GM18909 (cell line): ENCODE measurements at regions not wholly inside any gene's neighbourhood (a gene's known extent, or its start where the extent isn't known, plus 50 kb on each side); places are given as distances from the start of the nearest gene placed in this dataset.
"Not testable (repeated sequence)": the region's sequence is repeated elsewhere in the genome, so short reads cannot be mapped to it uniquely, and the experiment has no call there.

Experiments used
- ATAC-seq: cut with Tn5 transposase; IDR thresholded peaks from one replicate; pipeline ENCODE4 v1.9.1; 2021; ENCODE audit warnings: mild to moderate bottlenecking; ENCODE audit not compliant: unreplicated experiment, poor library complexity

DNA sequence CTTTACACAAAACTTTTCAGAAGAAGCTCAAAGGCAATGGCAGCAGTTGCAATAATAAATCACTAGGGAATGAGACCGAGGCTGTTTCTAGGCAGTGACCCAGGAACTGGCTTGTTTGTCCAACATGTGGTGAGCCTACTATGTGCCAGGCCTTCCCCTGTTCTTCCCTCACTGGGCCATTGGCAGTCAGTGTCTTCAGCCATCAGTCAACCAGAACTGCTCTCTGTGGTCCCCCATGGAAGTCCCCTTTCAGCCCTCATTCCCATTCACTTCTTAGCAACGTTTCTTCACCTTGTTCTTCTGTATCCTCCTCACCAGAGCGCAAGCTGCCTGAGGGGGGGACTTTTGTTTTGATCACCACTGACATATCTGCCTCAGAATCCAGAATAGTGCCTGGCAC is 274.1 kb downstream of the RRAGC start:
- no peak for ATAC-seq

DNA sequence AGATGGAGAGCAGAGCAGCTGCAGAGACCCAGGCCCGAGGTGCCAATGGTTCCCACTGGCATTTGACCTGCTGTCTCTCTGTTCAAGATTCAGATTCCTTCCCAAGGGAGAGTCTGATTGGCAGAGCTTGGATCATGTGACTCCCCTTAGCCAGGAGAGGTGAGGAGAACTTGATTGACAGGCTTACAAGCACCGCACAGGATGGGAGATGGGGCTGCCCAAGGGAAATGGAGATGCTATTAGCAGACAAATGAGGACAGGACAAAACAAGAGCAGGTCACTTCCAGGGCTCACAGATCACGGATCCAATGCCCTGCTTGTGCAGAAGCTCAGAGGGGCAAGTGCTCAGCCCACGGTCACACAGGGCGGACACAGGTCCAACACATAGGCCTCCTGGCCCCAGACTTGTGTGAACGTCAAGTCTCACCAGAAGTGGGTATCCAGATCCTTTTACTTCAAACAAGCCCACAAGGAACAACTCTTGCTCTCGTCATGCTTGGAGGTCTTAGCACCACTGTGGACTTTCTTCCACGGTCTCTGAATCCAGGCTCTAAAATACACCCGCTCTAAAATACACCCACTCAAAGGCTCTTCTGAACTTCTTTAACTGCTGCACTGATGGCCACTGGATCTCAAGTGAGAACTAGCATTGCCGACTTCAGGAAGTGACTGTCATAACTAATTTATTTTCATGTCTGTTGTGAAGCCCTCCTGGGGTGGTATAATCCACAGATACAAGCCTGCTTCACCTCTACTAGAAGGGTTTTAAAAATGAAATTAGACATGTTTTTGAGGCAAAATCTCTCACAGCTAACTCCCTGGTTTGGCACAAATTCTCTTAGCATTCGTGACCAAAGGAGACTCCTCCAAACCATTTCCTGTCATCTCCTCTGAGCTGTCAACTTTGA is 274.9 kb downstream of the RRAGC start:
- no peak for ATAC-seq

DNA sequence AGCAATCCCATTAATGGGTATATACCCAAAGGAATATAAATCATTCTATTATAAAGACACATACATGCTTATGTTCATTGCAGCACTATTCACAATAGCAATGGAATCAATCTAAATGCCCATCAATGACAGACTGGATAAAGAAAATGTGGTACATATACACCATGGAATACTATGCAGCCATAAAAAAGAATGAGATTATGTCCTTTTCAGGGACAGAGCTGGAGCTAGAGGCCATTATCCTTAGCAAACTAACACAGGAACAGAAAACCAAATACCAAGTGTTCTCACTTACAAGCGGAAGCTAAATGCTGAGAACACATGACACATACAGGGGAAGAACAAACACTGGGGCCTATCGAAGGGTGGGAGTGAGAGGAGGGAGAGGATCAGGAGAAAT is 276.3 kb downstream of the RRAGC start:
- ATAC-seq = not testable (repeated sequence)

DNA sequence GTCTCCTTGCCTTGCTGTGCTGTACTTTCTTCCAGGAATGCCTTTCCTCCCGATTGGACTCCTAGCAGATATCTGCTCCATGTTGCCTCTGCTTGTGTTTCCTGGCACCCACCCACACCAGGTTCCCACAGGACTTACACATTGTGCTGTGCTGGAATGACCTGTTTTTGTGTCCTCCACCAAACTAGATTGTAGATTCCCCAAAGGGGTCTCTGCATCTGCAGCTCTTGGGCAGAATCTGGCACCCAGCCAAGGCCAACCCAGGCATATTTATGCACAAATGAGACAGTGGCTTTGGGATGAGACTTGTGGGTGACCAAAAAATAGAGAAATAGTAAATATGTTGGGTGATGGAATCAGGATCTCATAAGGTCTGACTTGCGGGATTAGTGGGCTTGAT is 278.2 kb downstream of the RRAGC start:
- ATAC-seq = no peak

DNA sequence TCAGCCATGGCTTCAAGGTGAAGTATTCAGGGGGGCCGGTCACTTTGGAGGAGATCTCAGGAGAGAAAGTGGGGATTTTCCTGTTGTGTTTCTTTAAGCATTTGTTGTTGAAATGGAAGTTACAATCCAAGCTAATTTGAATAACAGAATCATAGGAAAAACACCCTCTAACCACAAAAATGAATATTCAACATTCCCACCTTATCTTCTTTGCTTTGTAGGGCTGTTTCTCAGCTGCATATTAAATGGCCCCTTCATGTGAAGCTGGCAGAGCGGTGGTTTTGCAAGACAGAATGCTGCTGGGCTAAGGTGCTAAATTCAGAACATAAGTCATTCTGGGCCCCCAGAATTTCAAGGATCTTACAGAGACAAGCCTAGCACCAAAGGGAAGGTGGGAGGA is 279.0 kb downstream of the RRAGC start:
- ATAC-seq = no peak

DNA sequence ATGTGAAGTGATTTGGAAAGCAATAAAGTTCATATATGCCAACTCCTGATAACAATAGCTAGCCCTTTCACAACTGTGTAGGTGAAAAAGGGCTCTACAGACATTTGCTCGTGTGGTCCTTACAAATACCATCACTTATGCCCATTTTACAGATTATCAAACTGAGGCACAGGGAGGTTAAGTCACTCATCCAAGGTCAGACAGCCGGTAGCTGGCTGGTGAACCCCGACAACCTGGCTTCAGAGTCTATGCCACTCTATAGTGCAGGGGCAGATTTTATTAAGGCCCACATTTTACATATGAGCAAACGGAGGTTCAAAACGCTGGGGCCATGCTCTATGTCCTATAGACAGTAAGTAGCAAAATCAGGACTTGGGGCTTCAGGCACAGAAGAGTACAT is 280.5 kb downstream of the RRAGC start:
- ATAC-seq = no peak

DNA sequence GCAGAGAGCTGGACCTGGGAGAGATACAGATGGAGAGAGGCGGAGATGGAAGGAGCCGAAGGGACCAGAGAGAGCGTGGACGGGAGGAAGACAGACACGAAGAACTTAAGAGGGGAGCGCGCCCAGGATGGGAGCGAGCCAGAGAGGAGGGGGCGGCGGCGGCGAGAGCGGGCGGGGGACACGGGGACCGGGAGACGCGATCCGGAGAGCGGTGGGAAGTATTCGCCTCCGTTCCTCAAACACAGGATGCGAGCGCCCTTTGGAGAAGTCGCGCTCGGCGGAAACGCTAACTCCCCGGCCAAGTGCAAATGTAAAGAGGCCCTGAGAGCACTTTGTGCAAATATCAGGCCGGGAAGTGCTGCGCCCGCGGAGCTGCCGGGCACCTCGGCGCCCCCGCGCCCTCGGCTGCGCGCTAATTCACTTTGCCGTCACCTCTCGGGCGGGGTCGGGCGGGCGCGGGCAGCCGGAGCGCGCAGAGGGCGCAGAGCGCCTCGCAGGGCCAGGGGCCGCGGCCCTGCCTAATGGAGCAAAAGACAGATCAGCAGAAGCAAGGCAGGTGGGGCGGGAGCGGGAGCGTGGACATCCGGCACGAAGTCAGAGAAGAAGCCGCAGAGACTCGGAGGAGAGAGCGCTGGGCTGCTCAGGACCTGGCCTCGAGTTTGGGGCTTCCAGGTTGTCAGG is 281.2 kb downstream of the RRAGC start:
- ATAC-seq = no peak

DNA sequence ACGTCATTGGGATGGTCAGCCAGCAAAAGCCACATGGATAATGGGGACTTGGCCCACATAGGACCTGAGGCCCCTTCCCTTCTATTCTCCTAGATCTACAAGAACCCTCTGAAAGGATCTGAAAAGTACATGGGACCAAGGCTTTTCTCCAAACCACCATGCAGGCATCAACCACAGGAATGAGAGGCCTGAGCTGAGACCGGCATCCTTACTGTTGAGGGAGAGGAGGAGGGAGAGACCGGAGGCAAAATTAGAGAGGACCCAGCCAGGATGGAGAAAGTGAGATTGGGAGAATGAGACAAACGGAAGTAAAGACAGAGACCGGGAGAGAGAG is 281.7 kb downstream of the RRAGC start:
- no peak for ATAC-seq

DNA sequence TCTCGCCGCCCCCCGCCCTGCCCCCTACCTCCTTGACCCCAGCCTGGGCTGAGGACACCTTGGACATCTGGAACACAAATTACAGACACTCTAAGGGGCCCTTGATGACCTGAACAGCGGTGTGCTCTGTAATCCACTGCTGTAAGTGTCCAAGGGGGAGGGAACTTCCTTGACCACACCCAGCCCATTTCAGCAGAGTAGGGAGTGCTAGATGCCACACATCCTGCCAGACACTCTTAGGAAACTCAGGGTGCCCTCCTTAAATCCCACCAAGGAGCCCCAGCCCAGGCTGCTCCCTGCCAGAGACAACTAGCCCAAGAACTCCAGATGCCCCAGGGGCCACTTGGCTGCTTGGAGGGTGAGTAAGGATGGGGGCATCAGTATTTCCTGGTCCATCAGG is 282.2 kb downstream of the RRAGC start:
- ATAC-seq = no peak

DNA sequence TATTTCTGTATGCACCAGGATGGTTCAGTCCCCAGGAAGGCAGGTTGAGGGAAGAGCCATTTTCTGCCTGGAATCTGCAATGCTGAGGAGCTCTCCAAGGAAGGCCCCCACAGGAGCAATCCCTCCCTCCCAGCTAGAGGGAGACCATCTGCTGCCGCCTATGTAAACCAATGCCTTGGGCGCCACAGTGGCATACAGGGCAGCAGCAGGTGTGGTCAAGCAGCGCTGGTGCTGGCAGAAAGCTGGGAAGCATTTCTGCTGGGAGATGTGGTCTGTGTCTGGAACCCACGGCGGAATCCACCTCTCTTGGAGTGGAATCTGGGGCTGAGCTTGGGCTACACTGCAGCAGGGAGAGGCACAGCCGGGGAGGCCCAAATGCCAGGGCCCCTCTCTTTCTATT is 283.3 kb downstream of the RRAGC start:
- no peak for ATAC-seq

DNA sequence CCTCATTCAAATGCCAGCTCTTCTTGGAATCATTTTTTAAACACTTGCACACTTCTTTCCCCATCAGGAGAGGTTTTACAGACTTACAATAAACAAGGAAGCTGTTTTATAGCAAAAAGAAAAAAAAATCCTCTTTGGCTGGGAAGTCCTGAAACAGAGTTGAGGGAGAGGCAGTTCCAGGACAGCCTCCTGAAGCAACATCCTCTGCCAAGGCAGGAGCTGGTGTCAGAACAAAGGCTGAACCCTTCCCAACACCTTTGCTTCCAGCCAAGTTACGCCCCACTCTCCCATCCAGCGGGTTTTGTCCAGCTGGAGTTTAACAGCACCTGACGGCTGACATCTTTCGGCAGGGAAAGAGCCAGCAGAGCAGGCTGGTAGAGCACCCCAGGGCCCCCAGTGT is 287.8 kb downstream of the RRAGC start:
- ATAC-seq = no peak

DNA sequence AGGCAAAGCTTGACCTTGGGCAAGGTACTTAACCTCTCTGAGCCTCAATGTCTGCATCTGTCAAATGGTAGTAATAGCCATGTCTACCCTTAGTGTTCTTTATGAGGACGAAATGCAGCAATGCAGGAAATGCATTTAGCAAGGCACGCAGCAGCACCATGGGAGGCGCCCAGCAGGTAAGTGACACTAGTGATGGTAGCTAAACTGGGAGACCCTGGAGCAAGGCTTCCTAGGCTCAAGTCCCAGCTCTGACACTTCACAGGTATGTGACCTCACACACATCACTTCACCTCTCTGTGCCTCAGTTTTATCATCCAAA is 289.0 kb downstream of the RRAGC start:
- ATAC-seq = no peak

DNA sequence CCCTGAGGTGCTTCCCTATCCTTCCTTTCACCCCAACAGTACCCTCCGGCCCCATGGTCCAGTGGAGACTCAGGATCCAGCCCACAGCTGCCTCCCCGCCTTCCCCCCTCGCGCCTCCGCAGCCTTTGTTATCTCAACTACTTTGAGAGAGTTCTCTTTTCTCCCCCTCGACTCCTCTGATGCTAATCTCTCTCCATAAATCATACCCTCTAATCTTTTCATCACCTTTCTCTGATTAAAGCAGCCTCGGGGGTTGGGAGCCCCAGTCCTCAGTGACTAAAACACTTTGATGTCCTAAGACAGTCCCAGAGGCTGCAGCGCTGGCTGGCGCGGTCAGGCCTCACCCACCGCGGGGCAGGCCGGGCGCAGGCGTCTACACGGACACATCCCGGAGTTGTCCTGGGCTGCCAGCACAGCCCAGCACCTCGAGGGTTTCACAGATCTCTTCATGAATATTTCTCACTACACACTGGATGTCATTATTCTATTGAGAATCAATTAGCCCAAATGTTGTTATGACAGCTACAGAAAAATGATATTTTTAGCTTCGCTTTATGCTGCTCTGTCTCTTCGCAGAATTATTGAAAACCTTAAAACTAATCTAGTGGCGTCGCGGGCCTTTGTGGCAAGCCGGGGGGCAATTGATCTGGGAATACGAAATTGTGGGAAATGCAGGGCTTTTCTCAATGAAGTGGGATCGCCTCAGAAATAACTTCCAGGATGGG is 289.5 kb downstream of the RRAGC start:
- no peak for ATAC-seq

DNA sequence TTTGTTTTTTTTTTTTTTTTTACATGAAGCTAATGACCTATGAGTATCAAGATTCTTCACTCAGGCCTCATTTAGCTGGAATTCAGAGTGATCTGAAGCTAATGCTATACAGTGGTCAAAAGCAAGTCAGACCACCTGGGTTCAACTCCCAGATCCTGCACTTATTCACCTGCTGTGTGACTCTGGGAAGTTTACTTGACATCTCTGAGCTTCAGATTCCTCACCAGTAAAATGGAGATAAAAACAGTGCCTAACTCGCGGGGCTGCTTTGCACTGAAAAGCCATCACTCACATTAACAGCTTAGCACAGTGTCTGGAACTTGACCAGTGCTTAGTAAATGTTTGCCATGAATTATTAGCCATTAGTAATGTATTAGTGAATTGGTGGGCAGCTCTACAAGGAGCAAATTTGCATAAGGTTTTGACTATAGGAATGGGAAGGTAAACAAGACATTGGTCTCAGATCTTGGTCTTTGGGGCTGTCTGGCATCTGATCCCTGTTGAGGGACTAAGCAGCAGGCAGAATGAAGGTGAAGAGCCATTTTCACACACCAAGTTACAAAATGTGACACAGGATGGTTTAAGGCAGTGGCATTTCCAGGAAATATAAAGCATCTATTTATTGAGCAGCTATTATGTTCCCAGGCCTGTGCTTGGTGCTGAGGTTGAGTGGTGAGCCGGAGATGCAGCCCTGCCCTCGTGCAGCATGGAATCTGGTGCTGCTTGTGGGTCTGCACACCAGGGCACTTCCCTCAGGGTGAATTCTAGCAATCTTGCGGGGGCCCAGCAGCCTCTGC is 291.3 kb downstream of the RRAGC start:
- ATAC-seq = no peak

DNA sequence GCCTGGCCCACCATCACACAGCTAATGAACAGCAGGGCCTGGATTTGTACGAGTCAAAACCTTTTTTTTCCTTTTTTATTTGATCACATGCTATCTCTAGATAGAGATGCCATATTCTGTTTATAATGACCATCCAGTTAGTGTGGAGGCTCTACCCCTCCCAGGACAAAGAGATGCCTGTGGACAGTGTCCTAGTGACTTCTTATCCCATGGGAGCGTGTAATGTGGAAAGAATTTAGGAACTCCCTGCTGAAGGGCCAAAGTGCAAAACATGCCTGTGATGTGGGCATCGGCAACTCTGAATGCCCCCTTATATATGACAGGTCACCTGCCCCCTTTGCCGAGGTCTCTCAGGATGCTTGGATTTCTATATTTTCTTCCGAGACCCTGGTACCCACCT is 292.2 kb downstream of the RRAGC start:
- no peak for ATAC-seq

DNA sequence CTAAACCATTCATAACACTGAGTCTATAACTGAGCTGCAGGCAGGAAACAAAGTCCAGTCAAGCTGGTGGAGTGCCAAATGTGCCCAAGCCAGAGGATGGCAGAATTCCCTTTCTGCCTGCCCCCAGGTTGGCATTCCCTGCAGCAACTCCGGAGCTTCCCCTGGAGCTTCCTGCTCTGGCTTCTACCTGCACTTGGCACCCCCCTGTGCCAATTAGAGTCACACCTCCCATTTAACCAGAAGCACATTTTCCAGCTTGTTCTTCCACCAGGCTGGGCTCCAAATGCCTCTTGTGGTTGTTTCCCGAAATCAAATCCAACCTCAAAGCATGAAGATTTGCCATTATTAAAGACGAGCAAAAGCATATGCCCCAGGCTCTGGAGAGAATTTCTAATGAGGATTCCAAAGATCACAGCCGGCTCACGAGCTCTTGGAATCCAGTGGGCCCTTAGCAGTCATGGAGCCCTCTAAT is 294.5 kb downstream of the RRAGC start:
- ATAC-seq = no peak

DNA sequence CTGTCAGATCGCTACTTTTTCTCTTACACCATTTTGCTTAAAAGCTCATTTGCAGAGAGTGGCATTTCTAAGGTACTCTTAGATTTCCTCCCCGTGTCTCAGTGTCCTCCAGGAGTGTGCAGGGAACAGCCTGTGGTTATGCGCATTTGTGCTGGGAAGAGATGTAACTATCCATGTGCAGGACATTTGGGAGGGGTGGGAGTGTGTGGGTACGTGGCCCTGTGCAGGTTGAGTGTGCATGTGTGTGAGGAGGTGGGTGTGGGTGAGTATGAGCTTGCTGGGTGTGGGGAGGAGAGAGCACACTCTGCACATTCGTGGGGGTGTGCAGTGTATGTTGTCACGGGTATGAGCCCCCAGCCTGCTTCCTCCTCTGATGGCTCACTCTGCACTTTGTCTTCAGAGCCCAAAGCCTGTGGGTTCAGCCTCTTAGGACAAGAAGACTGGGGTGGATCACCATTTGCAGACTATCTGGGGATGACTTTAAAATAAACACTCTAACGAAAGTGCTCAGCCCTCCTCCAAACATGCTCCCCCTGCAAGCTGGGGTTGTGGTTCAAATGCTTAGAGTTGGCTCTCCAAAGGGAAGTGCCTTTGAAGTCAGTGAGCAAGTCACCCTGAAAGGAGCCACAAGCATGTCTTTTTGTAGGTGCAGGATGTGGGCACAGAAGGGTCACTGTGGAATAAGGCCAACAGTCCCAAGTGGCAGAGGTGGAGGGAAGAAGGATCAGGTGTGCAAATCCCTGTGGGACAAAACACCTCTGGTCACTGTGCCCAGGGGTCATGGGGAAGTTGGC is 295.4 kb downstream of the RRAGC start:
- no peak for ATAC-seq

DNA sequence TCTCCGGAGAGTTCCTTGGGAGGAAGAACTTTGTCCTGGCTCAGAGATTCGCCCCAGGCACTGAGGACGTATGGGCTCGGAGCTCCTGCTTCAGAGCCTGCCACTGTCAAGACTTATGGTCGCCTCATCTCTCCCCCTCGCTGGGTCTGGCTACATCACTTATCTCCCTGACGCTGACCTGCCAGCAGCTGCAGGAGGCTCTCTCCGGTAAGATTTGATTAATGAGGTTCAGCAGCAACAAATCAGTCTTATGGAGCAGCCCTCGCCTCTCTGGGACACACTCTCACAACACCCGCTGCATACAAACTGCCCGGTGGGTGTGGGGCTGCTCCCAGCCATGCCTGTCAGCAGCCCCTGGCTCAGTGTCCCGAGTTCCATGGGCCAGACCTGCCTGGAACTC is 297.8 kb downstream of the RRAGC start:
- ATAC-seq = no peak

DNA sequence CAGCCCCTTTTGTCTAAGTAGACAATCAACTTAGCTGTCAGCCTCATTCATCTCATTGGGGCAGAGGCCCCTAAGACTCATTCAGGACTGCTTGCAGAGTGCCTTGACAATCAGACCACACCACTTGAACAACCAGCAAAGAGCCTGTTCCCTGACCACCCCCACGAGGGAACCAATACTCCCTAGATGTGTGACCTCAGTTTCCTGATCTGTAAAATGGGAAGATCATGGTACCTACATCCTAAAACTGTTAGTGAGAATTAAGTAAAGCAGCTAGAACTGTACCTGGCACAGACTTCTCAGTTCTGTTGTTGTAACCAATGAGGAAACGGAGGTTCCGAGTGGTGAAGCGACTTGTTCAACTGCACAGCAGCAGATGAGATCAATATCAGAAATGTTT is 298.5 kb downstream of the RRAGC start:
- ATAC-seq = no peak

DNA sequence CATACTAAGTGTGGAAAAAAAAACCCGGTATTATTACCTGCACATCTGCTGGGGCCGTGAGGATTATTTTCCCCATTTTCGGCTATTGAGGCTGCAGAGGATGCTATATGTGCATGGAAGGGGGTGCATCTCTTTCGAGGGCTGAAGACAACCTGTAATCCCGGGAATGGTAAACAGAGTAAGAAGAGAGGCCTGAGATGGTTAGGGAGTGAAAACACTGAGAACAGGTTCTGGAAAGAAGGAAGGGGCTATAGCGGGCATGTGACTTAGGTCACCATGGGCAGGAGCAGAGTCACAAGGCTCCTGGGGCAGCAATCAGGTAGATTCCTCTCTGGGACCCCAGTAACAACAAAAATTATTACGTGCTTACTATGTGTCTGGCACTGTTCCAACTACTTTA is 299.1 kb downstream of the RRAGC start:
- ATAC-seq = no peak
